Right lung (tissue), 2 donors: ENCODE measurements at regions not wholly inside any gene's neighbourhood (a gene's known extent, or its start where the extent isn't known, plus 50 kb on each side); places are given as distances from the start of the nearest gene placed in this dataset.

Experiments used
- DNase-seq, 2 donors: peaks; one replicate each; pipeline ENCODE4 v3.0.0-alpha.2; 2013

DNA sequence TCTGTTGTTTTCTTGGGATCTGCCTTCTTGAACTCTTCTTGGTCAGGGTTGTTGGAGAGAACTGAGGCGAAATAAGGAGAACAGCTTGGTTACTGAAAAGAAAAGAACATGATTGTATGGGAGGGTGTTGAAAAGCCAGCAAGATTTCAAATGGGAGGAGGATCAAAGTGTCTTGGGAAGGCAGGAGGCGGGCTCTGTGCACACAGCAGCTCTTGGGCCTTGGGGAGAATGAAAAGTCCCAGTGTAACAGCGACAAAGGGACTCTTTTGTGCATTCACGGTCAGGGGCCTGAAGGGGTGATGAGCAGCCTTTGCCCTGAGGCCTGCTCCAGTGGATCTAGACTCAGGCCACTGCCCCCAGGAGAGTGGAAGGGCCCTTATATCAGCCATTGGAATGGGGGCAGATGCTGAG is 135.4 kb downstream of the ADAMTS15 start:
- DNase-seq = peak in 1 of 2 donors; percentile 33

DNA sequence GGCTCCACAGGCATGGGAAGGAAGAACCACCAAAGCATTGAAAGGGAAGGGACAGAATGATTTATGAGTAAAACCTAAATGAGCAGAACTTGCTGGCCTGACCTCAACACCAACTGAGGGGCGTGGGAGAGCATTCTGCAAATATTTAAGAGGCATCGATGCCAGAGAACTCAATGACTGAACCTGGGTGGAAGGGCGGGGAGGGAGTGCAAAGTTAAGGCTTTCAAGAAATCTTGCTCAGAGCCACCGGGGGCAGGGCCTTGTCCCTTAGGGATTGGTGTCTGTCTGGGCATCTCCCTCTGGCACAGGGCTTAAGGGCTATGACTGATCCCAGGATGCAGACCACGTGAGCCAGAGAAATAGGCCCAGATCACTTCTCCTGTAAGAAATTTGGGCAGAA is 137.1 kb downstream of the ADAMTS15 start:
- DNase-seq = no peak

DNA sequence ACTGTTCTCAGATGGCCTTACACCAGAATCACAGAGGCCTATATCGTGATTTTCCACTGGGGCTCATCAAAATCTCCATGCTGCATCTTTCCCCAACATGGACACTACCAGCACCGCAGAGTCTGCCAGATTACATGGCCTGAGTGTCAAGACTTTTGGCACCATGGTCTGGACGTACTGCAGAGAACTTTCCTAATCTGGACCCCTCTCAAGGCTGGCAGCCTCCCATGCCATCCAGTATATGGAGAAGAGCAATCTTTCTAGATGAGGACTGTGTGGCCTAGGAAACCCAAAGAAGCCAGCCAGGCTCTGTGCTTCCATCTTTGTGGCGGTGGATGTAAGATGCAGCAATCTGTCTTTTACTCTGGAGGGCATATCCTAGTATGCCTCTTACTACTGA is 139.2 kb downstream of the ADAMTS15 start:
- DNase-seq = no peak

DNA sequence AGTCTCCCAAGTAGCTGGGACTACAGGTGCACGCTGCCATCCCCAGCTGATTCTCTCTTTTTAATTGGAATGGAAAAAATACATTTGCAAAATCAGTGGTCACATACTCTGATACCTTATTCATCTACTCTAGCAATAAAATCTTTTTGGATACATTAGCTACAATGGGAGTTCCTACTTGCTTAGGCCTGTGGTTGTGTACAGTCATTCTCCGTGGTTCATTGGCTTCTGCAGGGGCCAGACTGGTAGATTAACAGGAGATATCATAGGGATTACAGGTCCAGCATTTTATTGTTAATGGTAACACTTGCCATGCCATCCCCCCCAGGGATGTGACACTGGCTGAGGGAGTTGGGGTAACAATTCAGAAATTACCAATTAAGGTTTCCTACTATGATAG is 140.0 kb downstream of the ADAMTS15 start:
- no peak for DNase-seq

DNA sequence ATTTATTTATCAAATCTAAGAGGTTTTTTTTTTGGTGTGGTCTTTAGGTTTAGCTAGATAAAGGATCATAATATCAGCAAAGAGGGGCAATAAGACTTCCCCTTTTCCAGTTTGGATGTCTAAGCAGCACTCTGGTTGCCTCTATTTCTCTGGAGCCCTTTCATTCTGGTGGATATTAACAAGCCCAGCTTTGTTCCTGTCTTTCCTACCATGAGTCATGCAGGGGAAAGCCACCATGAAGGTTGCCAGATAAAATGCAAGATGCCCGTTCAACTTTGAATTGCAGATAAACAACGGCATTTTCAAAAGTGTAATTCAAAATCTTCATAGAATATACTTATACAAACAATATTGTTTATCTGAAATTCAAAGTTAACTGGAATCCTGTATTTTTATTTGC is 143.6 kb downstream of the ADAMTS15 start:
- no peak for DNase-seq

DNA sequence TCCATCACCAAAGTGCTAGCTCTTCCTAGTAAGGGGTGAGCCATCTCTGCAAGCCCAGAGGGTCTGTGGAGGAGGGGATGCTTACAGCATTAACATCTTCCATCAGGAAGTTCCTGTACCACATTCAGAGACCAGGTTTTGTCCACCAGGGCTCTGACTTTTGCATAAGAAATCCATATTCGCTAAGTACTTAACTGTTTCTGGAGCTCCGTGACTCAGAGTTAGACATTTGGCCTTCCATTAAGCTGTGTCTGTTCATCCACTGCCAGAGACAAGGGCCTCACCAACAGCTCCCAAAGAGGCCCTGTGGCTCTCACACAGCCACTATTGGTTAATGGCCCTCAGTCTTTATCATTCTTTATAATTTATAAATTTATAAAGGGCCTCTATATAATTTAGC is 144.6 kb downstream of the ADAMTS15 start:
- DNase-seq = no peak

DNA sequence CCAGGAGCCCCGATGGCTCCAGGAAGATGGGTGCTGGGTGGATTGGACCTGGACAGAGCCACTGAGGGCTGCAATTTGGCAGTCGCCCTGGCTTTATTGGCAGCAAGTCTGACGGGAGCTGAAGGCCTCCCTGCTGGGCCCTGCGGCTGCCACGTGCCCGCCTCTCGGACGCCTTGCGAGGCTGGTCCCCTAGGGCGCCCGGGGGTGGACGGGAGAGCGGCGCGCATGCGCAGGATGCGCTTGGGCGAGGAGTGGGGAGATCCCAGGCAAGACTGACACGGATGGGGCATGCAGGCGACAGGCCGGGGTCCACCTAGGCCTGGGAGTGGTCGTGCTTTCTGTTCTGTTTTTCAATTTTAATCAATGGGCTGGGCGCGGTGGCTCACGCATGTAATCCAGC is 150.0 kb downstream of the ADAMTS15 start:
- no peak for DNase-seq

DNA sequence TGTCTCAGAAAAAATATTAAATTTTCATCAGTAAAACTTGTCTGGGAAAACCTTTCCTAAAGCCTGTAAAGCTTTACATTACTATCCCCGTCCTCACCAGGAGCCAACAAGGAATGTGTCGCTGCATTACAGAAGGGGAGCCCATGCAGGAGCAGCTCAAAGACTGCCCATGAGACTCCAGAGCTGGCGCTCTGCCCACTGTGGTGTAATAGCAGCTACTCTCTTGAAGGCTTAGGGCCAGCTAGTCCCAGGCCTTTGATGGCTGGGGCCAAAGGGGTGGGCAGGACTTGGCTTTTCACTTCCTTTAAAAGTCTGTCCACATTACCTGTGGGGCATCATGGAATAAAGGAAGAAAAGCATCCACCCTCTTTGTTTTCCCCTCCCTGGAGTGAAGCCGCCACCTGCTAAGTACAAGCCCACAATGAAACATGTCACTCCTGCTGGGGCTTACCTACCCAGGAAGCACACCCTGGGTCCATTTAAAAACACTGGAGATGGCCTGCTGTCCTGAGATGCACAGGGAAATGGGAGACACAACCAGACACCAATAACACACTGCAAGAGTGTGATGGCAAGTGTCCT is 150.7 kb downstream of the ADAMTS15 start:
- peak; percentile 71 to 73 for DNase-seq

DNA sequence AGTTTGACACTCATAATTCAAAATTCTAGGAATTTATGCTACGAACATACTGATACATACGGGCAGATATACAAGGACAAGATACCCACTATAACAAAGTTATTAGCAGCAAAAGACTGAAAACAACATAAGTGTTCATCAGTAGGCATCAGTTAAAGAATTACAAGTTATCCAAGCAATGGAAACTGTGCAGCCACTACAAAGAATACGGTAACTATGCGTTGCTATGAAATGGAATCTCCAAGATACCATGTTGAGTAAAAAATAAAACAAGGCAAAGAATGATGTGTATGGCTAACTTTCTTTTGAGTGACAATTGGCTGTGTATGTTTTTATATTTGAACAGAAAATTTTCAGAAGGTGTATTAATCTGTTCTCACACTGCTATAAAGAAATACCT is 151.7 kb downstream of the ADAMTS15 start:
- no peak for DNase-seq

DNA sequence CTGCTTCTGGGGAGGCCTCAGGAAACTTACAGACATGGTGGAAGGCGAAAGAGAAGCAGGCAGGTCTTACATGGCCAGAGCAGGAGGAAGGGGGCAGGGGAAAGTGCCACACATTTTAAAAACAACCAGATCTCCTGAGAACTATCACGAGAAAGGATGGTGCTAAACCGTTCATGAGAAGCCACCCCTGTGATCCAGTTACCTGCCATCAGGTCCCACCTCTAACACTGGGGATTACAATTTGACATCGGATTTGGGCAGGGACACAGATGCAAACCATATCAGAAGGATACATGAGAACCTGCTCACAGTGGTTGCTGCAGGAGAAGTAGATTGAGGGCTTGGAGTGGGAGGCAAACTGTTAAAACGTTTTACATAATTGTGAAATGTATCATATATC is 152.2 kb downstream of the ADAMTS15 start:
- no peak for DNase-seq

DNA sequence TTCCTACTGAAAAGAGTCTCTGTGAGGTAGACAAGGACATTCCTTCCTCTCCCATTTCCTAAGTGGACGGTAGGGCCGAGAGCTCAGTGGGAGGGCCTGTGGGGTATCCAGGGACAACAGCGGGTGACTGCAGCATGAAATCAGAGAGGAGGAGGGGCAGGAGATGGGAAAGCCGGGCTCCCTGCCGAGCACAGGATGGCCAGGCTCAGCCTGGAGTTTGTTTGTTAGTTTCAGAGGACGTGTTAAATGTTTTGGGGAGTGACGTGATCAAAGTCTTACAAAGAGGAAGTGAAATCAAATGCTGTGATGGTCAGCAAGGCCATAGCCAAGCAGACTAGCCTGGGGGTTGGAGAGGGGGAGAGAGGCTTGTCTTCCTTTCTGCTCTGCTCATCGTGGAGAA is 152.7 kb downstream of the ADAMTS15 start:
- peak; percentile 89 to 93 for DNase-seq

DNA sequence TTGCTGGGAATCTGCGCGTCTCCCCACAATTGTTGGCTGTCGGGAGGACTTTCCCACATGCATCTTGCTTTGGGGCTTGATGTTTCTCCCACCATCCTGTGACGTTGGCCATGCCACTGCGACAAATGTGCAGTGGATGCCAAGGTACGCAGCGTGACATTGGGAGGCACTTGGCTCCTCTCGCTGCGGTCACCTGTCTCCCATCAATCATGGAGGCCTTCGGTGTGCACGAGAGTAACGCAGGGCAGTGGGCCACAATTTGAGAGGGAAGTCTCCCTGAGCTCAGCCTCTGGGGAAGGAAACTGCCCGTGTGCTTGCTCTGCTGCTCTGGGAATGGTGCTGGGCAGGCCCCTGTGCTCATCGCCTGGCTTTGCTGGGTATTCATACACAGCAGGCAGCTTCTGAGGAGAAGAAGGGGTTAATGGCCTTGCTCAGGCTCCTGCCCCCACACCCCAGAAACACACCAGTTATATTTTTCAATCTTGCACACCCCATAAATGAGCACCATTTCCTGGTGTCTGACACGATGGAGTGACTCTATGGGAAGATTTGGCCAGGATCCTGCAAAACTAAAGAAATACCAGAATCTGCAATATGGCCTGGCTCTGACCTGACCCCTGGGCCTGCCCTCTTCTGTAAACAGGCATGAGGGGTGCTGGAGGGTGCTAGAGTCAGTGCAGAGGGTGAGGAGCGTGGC is 153.5 kb downstream of the ADAMTS15 start:
- DNase-seq = no peak

DNA sequence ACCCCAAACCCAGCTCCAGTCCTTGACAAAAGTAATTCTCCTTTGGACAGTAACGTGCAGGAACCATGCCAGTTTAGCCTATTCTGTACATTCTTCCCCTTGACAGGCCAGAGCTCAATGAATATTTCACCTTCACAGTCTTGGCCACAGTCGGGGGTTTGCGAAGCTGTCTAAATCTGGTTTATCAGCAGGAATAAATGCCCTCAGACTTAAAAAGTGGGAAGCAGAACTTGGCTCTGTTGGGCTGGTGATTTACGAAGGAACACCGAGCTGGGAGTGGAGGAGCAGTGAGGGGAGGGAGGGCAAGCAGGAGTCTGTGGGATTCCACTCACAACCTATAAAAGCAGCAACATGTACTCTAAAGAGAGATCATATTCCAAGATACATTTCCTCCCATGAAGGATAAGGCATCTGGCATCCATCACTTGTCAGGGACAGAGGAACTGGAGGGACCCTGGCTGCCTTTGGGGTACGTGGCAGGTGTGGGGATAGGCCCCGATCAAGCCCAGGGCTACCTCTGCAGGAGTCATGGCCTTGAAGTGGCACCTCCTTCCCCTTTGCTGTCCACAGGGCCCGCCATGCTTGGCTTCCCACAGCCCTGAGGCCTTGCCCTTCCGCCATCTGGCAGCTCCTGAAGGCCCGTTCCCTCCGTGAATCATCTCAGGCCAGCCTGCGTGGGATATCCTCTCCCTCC is 154.3 kb downstream of the ADAMTS15 start:
- no peak for DNase-seq

DNA sequence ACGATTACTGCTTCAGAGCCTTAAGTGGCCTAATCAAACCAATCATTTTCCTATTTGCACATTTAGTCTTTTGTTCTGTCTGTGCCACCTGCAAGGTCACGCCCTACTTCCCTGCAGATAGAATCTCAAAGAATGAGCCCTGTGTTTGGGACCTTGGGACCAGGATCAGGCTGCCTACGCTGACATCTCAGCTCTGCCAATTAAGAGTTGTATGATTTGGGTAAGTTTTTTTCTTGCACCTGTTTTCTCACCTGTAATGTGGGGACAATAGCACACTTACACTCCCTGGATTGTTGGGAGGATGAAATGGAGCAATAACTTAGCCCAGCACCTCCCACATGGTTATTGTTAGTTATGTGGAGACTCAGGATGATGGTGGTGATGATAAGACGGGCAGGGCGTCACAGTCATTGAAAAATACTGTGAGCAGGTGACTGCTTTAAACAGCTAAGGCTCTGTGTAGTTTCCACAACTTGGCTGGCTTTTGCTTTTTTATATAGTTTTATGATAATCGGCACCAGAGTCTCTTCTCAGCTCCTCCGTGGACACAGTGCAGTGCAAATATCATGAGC is 155.0 kb downstream of the ADAMTS15 start:
- DNase-seq = no peak

DNA sequence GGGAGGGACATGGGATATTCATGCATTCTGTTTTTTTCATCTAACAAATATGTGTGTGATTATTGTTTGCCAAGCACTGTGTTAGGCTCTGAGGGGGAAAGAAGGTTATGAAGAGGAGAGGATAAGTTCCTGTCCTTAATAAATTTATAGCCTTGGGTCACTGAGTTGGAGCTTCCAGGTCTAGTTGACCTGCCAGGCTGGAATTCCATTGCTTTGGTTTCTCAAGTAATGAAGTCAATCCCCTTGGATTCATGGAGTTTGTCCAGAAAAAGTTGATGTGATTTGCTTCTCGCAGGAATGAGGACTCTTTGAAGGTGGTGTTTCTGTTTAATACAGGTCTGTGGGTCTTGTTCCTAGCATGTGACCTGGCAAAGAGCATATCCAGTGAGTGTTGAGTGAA is 156.2 kb downstream of the ADAMTS15 start:
- DNase-seq = no peak

DNA sequence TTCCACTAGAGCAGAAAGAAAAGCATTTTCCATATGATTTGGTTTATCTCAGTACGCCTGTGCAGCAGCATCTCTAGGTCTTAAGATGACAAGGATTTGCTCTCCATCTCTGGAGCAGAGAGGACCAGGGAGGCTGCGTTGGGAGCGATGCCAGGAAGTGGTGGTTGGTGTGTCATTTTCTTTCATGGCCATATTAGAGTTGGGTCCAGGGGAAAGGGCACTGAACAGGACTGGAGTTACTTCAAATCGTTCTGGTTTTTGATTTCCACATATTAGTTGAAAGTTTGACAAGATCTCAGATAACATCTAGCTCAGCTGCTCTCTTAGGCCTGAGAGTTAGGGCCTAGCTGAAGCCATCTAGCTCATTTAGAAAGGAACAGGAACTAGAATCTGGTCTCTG is 157.7 kb downstream of the ADAMTS15 start:
- no peak for DNase-seq

DNA sequence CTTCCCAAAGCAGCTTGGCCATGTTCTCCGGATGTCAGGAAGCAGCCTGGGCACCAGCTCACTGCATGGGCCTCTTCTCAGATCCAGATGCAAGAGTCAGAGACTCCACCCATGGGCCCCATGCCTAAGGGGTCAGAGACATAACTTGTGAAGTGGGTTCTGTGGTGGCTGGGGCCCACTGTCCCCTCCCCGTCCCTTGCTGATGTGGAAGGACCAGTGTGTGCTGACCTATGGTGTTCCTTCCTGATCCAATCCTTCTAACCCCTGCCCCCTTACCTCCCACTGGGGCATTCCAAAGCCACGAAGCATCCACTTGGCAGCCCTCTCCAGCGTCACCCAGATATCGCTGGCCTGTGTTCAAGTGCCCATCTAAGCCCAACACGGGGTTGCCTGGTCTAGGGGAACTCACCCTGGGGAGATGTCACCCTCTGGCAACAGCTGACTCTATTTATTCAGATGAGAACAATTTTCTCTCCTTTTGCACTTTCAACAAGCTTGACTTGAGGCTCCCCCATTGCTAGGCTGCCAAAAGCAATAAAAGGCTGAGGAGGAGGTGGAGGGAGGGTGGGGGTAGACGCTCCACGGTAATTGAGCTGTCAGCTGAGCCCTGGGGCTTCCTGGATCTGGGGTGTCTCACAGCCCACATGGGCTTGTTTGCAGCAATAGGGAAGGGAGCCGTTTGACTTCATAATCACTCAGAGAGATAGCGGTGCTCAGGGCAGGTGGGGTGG is 158.5 kb downstream of the ADAMTS15 start:
- no peak for DNase-seq

DNA sequence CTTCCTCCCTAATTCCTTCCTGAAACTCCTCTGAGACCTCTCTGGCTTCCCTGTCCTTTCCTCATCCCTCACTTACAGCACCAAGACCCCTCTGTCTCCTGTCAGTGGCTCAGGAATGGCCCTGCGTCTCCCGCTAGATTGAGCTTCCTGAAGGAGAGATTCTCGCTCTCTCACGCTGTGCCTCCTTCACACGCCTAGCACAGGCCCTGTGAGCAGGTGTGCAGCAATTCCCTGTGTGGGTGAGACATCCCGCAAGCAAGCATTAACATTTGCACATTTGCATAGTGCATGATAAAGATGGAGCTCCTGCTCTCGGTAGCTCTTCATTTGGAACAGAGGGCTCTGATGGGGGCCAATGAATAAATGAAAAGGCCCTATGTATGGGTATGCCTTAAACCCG is 159.8 kb downstream of the ADAMTS15 start:
- DNase-seq = no peak

DNA sequence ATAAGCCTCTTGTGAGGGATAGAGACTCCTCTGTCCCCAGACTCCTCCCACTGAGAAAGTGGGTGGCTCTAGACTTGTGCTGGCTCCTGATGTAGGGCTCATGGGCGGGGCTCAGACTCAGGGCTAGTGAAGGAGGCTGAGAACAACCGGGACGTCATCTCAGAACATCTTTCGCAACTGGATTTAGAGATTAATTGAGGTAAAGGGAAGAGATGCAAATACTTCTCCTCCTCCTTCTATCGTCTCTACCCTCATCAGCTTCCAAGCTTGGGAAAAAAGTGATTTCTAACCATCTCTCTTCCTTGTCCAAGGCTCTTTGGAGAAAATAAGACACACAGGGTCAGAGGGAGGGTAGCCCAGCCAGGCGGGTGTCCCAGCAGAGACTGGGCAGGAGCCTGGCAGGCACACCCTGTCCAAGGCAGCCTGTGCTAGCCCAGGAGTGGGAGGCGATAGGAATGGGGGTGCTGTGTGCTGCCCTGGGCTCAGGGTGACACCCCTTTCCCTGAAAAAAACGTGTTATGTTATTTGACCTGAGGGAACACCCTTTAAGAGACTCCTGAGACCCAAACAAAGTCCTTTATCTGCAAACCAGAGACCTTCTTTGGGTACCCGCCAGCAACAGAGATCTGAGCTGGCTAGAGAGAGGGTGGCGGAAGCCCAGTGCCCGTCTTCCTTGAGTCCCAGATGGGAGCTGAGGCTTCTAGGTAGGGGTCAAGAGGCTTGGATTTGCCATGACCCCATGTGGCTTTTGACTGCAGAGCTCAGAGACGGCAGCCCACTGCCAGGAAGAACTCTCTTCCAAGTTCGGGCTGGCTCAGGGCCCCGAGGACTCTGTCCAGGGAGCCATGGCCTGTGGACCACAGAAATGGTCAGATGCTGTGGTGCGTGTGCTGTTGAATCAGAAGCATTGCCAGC is 160.9 kb downstream of the ADAMTS15 start:
- DNase-seq = no peak

DNA sequence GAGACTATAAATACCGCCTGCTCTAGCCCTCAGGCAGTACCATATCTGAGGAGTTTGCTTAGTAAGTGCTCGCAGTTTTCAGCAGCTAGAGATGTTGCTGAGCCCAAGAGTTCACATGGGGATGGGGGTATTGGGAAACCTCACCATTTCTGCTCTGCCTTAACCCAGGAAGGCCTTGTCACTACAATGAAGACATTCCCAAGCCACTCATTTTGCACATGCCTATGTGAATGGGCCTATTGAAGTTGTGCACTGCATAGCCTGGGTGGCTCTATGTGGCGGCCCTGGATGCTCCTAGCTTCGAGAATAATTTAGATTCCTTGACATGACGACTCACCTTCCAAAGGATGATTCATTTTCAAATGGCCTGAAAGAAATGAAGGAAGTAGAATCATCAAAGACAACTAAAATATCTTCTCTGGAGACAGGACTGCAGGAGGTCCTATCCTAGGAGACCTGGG is 163.4 kb downstream of the ADAMTS15 start:
- no peak for DNase-seq

DNA sequence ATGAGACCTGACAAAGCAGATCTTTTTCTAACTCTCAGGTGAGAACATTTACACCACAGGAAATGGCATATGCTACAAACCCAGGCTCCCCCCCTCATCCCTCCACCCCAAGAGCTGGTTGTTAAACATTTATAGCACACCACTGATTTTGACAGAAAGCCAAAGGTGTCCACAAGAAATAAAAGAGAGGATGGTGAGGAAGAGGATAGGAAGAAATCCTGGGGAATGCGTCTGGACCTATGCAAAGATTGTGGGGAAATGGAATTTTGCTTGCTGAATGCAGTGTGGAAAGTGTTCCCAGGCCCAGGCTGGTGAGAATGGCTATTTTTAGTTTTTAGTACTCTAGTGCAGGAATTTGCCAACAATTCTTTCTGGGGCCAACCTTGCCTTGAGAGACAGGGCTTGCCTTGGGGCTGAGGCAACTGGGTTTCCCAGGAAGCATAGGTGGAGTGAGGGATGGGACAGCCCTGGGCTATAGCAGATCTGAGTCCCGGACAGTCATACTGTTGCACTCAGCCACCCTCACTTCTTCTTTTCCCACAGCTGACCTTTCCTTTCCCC is 163.9 kb downstream of the ADAMTS15 start:
- no peak for DNase-seq
